GM21423 (cell line): ENCODE measurements at regions not wholly inside any gene's neighbourhood (a gene's known extent, or its start where the extent isn't known, plus 50 kb on each side); places are given as distances from the start of the nearest gene placed in this dataset.

Experiments
- ATAC-seq: cut with Tn5 transposase; IDR thresholded peaks from one replicate; pipeline ENCODE4 v1.9.1; 2021; ENCODE audit warnings: mild to moderate bottlenecking, moderate library complexity; ENCODE audit not compliant: unreplicated experiment

GRCh38 chr10:56928714-56929113, 567.7 kb upstream of the ZWINT start:
- ATAC-seq, result no peak

DNA sequence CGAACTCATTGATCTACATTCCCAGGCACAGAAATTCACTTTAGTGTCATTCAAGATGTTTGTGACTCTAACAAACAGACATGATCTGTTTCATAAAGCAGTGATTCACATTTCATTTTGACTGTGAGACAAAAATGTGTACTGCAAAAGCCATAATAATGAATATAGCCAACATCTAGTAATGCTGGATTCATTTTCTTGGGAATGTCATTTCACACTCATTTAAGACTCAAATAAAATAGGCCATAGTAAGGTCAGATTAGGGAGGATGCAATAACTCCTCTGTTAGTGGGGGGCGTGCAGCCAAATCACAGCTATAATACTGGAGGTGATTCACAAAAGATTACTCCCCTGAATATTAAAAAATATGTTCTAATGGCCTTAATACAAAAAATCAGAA, 566.6 kb upstream of the ZWINT start:
- ATAC-seq, result no peak

GRCh38 chr10:56920601-56921261, 559.7 kb upstream of the ZWINT start:
- ATAC-seq, result no peak

DNA sequence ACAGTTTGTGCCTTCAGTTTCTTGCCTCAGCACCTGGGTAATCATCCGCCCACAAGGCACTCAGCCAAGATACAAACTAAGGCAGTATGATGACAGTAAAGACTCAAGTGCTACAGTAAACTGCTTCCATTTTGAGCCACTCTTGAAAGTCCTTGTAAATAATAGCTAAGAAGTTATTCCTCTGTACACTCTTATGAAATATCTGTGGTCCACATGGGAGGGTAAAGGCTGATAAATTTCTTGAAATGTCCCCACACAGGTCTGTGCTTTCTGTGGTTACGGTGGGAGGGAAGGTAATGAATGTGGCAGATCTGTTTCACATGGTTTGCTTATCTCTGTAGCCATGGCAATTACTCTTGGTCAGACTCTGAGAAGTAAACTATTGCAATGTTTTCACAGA, 551.0 kb upstream of the ZWINT start:
- ATAC-seq, result no peak

DNA sequence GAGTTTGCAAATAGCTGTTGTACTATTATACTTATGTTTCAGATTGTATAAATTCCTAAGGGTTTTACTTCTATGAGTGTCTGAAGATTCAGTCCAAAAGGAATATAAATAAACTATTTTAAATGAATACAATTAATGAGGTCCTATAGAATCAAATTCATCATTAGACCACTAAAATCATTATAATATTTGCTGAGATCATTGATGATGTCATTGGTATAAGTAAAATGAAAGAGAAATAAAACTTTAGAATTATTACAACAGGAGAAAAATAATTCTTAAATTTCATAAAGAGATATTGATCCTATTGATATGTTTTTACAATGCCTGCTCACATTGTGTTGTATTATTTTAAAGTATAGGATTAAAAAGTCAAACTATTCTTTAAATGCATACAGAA, 544.0 kb upstream of the ZWINT start:
- ATAC-seq, result no peak

- ATAC-seq, result no peak
Observed at GRCh38 chr10:56902554-56902953, 541.5 kb upstream of the ZWINT start.

DNA sequence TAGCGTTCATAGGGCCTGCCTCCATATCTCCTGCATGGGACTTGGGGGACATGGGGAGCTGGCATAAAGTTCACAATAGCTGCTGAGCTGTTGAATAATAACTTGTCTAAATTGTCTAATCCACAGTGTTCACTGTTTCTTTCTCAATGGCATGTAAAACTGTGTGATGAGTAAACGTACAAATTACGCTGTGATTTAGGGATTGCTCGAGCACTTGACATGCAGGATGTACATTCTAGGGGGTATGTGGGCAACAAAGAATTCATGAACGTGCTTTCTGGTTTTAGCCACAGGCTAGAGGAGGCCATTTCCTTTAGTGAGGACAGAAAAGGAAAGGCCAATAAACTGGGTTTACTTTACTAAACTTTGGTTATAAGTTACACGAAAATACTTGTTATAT, 534.2 kb upstream of the ZWINT start:
- no peak for ATAC-seq

DNA sequence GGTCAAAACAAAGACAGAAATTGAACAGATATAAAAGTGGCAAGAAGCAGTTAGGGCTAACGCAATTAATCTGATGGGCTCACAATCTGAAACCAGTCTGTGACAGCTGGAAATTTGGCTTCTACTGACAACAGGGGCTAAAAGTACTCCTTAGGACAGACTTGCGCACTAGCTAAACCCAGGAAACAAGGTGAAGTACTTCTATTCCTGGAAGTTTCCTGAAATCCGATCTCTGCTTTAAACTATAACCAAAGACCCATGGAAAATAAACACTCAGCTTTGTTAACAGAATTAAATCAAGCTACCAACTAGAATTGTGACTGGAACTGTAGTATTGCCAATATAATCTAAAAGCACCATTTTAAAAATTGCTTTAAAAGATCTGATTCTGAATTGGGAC, 520.2 kb upstream of the ZWINT start:
- ATAC-seq, result no peak

- no peak for ATAC-seq
Observed at GRCh38 chr10:56880606-56881005, 519.5 kb upstream of the ZWINT start.

DNA sequence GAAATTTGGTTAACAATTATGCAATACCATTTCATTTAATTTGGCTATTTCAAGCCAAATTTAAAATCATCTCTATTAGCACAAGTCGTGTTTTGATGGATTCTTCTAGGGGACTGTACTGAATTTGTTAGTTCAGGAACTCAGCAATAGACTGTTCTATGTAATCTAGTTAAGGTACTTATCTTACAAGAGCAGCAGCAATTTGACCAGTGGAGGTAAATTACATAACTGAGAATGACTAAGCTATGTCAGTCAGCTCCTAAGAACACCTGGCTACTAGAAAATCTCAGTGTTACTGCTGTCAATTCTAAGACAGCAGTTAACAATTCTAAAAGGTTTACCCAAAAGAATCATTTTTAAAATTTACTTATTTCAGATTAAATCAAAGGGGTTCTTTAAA, 513.9 kb upstream of the ZWINT start:
- no peak for ATAC-seq

GRCh38 chr10:56871160-56871668, 510.2 kb upstream of the ZWINT start:
- ATAC-seq, result no peak

DNA sequence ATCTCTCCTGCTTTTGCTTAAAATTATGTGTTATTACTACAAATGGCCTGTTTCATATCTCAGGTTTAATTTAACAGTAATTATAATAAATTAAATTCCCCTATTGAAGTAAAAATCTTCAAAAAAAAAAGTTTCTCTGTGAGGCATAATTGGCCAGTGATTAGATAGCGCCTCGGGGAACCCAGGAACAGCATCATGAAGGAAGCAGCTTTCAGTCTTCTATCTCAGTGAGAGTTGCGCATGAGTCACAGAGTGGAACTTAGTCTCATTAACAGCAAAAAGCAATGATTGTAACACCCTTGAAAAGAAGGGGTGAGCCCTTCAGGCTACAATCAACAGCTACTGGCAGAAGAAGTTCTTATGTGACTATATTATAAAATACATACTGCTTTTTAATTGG, 506.2 kb upstream of the ZWINT start:
- no peak for ATAC-seq

- no peak for ATAC-seq
Observed at GRCh38 chr10:56856569-56856968, 495.5 kb upstream of the ZWINT start.

DNA sequence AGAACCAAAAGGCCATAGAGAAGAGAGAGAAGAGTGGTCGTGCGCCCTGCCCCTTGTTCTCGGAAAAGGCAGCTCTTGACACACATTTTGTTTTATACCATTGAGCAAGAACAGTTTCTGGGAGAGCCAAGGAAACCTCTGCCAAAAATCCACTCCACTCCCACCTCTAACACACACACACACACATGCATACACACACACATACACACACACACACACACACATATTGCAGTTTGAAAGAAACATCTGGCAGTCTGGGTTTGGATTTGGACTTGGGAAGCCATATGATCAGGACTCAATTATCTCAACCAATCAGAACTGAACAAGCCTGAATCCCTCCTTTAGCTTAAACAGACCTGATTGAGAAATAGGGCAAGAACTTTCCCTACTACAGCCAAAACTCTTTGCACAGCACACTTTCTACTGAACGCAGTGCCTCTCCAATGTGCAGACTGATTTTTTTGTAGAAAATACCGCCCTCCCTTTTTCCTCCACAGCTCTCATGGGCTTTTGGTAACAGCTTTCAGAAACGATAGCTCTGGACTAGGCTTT, 484.0 kb upstream of the ZWINT start:
- ATAC-seq, result no peak

GRCh38 chr10:56836659-56837058, 475.6 kb upstream of the ZWINT start:
- no peak for ATAC-seq

GRCh38 chr10:56831681-56832080, 470.6 kb upstream of the ZWINT start:
- no peak for ATAC-seq

DNA sequence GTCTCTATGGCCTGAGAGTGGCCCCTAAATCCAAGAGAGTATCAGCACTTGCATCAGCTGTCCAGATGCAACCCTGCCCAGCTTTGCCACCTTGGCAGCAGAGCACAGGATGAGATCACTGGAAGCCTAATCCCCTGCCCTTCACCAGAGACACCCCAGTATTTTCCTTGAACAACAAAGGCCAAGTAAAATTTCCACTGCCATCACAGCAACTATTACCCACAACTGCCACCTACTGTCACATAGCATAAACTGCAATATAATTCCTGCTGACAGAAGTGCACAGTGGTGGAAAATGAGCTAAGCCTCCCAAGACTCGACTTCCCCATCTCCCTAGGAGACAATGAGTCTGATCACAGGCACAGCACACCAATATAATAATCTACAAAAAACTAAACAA, 462.8 kb upstream of the ZWINT start:
- ATAC-seq, result peak; percentile 75

DNA sequence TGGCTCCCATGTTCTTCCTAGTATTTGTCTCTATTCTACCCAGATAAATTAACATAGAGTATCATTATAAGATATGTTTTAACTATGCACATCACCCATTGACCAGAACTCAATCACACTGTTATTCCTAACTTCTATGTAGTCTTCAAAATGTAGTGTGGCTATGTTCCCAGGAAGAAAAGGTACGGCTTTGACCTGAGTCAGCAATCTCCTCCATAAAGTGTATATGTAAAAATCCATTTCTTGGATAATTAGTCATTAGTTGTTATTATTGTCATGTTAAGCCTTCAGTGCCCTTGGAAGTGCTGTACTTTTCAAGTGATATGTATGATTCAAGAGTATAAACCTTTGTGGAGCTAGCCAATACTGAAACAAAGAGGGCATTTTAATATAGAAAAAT, 444.0 kb upstream of the ZWINT start:
- no peak for ATAC-seq

DNA sequence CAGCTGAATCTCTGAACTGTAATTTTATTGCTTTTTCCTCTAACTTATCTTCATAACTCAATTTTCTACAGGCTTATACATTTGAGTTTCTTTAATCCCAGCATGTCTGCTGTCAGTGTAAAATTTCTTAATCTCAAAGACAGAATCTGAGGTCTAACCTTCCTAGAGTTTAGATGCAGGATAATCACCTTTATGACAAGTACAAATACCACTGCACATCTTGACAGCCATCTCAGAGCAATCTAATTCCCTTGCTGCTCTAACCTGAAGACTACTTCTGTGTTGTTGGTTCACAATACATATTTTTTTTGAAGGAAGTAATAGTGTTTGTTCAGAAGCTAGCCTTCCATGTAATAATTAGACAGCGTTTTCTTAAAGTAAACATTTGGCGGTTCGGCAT, 424.2 kb upstream of the ZWINT start:
- ATAC-seq, result no peak

GRCh38 chr10:56782503-56782902, 421.4 kb upstream of the ZWINT start:
- ATAC-seq, result no peak

- no peak for ATAC-seq
Observed at GRCh38 chr10:56771343-56771742, 410.3 kb upstream of the ZWINT start.

DNA sequence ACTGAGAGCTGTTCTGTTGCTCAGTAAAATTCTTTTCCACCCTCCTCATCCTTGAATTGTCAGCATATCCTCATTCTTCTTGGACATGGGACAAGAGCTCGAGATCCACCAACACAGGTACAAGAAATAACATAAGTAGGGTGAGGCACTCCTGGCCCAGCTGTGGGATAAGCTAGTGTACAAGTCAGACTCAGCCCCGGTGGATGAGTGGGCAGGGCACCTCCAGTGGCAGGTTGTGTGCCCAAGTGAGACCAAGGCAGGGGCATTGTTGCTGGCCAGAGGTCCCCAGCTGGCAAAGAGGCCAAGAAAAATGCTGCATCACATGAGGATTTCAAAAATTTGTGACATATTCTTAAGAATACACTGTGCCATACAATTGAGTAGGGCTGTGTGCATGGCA, 402.0 kb upstream of the ZWINT start:
- no peak for ATAC-seq

DNA sequence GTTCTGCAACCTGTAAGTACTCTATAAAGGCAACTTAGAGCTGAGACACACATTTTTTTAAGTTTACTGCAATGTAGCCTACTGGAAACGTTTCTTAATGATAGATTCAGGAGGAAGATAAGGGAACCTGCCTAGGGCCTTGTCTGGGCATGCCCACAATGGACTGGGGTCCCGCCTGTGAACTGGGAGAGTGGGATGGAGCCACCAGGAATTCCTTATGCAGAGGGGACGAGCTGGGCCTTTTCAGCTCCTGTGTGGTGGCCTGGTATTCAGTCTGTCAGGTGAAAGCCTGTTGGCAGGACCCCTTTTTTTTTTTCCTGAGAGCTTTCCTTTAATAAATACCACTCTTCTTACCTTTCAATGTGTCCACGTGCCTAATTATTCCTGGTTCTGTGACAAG, 384.4 kb upstream of the ZWINT start:
- no peak for ATAC-seq
